Ureter (tissue), 1 donor: ENCODE measurements at regions not wholly inside any gene's neighbourhood (a gene's known extent, or its start where the extent isn't known, plus 50 kb on each side); places are given as distances from the start of the nearest gene placed in this dataset.

Source experiments
- DNase-seq: peaks from one replicate; pipeline ENCODE4 v3.0.0-alpha.2; 2020; ENCODE audit warnings: low spot score
- donor health status: DM: yes; HTN: yes; CAD: no.

DNA sequence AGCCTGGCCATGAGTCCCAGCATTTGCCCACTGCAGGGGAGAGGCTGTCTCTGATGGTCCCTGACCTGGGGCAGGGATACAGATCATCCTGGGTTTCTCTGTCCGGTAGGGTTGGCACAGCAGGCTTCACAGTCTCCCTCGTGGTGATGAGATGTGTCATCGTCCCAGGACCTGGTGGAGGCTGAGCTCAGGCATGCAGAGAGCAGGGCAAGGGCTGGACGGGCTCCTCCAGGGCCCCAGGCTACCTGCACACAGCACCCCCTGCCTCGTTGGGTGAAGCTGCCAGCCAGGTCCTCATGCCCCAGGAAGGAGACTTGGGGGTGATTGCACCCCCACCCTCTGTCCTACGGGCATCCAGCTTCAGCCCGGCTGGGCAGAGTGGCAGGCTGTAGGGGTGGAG, 155.8 kb upstream of the GSE1 start:
- DNase-seq: no peak

GRCh38 chr16:85458968-85459367, 154.2 kb upstream of the GSE1 start:
- no peak for DNase-seq

GRCh38 chr16:85459529-85460251, 153.4 kb upstream of the GSE1 start:
- no peak for DNase-seq

DNA sequence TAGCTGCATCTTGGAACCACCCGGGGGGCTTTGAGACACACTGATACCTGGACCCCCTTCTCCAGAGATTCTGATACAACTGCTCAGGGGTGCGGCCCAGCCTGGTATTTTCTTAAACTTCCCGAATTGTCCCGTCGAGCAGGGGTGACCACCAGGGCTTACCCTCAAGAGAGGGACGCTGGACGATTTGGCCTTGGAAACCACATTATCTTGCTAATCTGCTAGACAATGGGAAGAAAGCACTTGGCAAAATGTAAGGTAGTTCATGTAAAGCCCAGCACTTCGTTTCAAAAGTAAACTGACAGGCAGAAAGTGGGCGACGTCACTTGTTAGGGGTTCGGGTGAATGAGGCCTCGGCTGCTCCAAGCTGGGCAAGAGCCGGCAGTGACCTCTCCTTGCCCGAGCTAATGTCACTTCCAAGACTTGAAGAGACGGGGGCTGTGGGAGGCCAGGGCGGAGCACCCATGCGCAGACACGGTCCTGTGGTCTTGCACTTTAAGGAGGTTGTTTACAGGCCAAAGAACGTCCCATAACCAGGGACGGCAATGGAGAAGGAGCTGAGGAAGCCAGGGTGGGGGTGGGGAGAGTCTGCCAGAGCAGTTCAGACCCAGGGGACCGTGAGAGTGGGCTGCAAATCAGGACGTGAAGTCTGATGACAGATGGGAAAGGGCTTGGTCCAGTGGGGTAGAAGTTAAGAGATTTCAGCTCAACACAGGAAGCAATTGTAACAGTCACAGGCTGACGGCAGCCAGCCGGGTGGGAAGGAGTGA, 152.7 kb upstream of the GSE1 start:
- no peak for DNase-seq

GRCh38 chr16:85461022-85461813, 151.9 kb upstream of the GSE1 start:
- DNase-seq: no peak

DNA sequence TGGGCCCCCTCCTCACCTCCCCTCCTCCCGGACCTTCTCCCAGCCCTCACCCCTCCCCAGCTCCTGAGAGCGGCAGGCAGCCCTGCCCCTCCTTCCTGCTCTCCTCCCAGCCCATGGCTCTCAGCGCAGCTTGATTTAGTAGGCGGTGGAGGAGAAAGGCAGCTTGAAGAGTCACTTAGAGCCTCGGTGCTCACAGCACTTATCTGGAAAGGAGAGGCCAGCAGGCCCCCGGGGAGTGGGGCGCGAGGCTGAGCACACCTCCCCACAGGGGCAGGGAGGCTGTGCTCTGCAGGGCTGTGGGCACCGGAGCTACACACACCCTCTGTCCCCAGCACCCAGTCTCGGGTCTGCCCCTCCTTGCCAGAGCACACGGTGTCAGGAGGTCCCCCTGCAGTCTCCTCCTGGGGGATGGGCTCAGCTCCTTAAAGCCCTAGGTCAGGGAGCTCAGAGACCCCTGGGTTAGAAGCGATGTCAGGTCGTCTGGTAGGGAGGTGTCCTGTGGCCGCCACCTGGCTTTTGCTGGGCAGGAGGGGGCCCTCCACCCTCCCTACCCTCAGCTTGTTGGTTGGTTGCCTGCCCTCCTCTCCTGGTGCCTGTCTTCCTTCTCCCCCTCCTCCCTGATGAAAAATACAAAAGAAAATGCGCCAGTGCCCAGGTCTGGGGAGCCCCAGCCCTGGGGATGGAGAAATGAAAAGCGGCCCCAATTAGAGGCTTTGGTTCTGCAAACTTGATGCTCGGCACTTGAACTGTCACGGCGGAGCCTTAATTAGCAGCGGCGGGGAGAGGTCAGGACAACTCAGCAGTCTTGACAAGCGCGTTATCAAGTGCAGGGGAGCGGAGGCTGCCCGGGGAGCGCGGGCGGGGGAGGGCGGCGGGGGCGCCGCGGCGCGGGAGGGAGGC, 151.1 kb upstream of the GSE1 start:
- no peak for DNase-seq

GRCh38 chr16:85462714-85463611, 150.2 kb upstream of the GSE1 start:
- no peak for DNase-seq

DNA sequence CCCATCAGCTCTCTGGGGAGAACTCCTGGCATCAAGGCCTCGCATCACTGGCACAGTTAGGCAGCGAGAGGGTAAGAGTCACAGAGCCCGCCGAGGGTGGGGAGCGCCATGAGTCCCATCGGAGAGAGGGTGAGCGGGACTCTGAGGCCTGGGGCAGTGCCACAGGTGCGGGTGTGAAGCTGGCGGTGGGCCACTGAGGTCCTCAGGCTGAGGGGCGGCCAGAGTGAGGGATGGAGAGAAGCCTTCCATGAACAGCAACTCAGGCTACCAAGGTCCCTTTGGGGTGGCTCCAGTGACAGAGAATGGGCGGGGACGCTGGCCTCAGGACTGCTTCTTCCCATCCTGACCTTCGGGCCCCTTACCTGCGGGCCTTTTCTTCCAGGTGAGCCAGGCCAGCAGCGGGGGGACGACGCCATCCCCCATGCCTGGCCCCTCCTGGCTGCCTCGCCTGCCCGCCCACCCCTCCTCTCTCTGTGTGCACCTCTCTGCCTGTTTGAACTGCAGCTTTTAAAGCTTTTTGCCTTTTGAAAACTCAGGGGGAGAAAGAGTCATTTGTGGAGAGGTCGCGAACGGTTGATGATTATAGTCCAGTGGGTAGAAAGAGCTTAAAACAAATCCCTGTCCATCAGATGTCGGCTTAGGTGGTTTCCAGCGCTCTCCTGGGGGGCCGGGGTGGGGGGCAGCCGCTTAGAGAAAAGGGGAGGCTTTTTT, 149.3 kb upstream of the GSE1 start:
- no peak for DNase-seq

DNA sequence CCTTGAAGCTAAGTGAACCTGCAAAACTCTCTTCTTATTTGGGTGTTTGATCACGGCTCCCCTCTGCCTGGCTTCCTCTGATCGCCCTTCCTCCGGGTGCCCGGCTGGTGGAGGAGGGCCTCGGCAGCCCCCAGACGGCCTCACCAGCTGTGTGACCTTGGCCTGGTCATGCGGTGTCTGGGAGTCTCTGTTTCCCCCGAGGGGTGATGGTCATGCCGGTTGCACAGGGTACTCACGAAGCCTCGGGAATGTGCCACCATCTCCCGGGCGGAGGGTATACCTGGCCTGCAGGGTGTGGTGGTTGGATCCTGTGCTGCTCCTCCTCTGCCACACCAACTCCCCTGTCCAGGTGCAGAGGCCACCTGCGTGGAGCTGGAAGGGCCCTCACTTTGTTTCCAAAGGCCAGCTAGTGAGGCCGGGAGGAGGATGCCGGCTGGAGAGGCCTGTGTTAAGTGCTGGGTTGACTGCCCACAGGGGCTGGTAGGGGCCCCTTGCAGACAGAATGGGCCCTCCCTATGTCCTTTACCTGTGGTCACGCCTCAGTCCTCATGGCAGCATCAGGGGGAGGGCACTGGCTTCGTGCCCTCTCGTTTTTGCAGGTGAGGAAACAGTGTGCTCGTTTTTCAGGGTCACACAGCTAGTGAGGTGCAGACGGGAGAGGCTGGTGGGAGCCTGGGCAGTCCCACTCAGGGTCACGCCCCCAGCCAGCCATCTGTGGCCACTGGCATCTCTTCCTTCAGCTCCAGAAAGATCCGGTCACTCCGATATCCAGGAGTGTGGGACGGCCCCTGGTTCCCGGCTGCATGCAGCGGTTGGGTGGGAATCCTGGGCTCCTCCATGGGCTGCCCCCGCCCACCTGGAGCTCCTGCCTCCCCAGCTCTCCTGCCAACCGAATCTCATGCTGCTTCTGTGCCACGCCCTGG, 148.5 kb upstream of the GSE1 start:
- no peak for DNase-seq

- no peak for DNase-seq
These were observed 147.5 kb upstream of the GSE1 start for GRCh38 chr16:85465328-85466303.

- no peak for DNase-seq
These were observed 146.8 kb upstream of the GSE1 start for GRCh38 chr16:85466304-85466700.

- DNase-seq: no peak
These were observed 146.1 kb upstream of the GSE1 start for GRCh38 chr16:85466989-85467388.

DNA sequence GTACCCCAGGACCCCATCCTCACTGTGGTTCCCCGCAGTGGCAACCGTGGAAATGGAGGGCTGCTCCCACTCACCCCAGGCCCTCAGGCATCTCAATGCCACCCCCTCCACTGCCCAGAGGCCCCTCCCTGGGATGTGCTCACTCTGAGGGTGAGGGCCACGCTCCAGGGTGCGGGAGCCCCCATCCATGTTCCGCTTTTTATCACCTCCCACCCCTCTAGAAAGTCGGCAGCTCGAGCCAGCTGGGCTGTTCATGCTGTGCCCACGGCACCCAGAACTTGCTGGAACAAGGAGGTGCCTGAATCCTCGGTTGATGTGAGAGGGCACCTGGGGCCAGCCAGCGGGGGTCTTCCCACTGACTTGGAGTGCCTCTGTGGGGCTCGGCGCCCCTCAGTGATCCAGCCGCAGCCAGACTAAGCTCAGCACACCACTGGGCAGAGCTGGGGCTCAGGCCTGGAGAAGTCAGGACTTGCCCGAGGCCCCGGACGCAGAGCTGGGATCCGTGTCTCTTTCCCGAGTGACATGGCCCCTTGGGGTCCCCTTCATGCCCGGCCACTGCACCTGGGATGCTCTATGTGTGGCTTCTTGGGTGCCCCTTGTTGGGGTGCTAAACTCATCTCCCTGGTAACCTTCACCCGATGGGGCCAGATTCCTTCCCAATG, 143.1 kb upstream of the GSE1 start:
- DNase-seq: no peak

DNA sequence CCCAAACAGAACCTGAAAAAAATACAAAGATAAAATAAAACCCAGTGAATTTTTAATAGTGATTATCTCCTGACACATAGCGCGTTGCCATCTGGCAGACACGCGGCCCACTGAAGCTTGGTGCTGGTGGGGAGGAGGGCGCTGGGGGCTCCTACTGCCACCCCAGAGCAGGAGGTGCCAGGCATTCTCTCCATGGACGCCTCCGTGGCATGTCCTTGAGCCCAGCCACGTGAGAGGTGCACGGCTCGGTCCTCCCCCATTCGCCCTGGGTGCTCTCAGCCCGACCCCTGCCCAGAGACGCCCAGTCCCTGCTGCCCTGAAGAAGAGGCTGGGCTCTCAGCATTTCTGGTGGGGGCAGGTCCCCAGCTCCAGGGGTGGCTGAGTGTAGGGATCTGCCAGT, 142.2 kb upstream of the GSE1 start:
- no peak for DNase-seq

- DNase-seq: no peak
These were observed 141.4 kb upstream of the GSE1 start for GRCh38 chr16:85471469-85472431.

DNA sequence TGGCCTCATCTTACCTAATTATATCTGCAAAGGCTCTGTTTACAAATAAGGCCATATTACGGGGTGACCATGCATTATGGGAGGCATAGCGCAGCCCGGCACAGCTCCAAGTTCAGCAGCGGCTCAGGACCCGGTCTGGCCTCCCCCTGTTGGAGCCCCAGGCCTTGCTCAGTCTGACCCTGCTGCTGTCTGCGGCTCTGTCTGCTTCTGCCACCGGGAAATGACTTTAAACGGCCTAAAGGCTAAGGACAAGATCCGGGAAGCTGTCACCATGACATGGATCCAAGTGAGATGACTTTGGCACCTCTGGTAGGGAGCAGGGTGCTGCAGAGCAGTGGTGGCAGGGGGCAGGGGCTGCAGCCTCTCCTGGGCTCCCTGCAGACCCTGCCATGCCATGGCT, 140.6 kb upstream of the GSE1 start:
- DNase-seq: no peak
